SK-N-SH treated with all-trans-retinoic acid at 6 μM for 48 hours (cell line): ENCODE measurements at regions not wholly inside any gene's neighbourhood (a gene's known extent, or its start where the extent isn't known, plus 50 kb on each side); places are given as distances from the start of the nearest gene placed in this dataset.

ENCODE experiments used
- ARNTL ChIP-seq: fragments of 450-650 bp; formaldehyde crosslinking; IDR thresholded peaks from 2 replicates; pipeline ENCODE4 v1.5.0; 2020; ENCODE audit warnings: low read depth, mild to moderate bottlenecking, moderate library complexity, borderline replicate concordance
- RARB ChIP-seq: fragments of 250-450 bp; sonication (Bioruptor Pico); IDR thresholded peaks from 2 replicates; pipeline ENCODE4 v1.8.0; 2021; ENCODE audit warnings: mild to moderate bottlenecking, moderate library complexity
- SNAI2 ChIP-seq: fragments of 250-450 bp; sonication (Bioruptor Pico); IDR thresholded peaks from 2 replicates; pipeline ENCODE4 v1.5.0; 2020; ENCODE audit warnings: mild to moderate bottlenecking, moderate library complexity
- TF ChIP-seq, protein P1 (sequence below): fragments of 250-450 bp; sonication (Bioruptor Pico); IDR thresholded peaks from 2 replicates; pipeline ENCODE4 v1.8.0; 2020; ENCODE audit warnings: mild to moderate bottlenecking, moderate library complexity, borderline replicate concordance
- TF ChIP-seq, protein P2 (sequence below): fragments of 250-450 bp; sonication (Bioruptor Pico); IDR thresholded peaks from 2 replicates; pipeline ENCODE4 v1.8.0; 2021; ENCODE audit warnings: low read depth, mild to moderate bottlenecking, moderate library complexity, borderline replicate concordance
- TF ChIP-seq, protein P3 (sequence below): fragments of 250-450 bp; sonication (Bioruptor Pico); IDR thresholded peaks from 2 replicates; pipeline ENCODE4 v1.5.0; 2020; ENCODE audit warnings: mild to moderate bottlenecking, moderate library complexity

DNA sequence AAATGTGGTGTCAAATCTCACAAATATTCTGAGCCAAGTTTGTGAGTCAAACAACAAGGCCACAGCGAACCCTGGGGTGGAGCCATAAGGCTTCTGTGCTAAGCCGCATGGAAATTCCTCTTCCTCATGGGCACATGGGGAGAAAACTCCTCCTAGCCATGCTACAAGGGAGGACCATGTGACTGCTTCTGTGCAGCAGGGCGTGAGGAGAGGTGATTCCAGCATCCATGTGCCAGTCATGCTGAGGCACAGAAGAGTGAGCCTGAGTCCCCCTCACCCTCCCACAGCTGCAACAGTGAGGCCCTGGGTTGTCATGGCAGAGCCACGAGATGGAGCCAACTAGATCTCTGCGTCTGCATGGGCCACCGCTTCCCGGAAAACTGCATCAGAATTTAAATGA, 488.8 kb upstream of the RAB6C start:
- no peak for TF ChIP-seq ARNTL
- no peak for TF ChIP-seq SNAI2 (CRISPR knock-in tag)
- TF ChIP-seq, protein P1, sequence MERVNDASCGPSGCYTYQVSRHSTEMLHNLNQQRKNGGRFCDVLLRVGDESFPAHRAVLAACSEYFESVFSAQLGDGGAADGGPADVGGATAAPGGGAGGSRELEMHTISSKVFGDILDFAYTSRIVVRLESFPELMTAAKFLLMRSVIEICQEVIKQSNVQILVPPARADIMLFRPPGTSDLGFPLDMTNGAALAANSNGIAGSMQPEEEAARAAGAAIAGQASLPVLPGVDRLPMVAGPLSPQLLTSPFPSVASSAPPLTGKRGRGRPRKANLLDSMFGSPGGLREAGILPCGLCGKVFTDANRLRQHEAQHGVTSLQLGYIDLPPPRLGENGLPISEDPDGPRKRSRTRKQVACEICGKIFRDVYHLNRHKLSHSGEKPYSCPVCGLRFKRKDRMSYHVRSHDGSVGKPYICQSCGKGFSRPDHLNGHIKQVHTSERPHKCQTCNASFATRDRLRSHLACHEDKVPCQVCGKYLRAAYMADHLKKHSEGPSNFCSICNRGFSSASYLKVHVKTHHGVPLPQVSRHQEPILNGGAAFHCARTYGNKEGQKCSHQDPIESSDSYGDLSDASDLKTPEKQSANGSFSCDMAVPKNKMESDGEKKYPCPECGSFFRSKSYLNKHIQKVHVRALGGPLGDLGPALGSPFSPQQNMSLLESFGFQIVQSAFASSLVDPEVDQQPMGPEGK (CRISPR knock-in tag), result no peak
- TF ChIP-seq, protein P2, sequence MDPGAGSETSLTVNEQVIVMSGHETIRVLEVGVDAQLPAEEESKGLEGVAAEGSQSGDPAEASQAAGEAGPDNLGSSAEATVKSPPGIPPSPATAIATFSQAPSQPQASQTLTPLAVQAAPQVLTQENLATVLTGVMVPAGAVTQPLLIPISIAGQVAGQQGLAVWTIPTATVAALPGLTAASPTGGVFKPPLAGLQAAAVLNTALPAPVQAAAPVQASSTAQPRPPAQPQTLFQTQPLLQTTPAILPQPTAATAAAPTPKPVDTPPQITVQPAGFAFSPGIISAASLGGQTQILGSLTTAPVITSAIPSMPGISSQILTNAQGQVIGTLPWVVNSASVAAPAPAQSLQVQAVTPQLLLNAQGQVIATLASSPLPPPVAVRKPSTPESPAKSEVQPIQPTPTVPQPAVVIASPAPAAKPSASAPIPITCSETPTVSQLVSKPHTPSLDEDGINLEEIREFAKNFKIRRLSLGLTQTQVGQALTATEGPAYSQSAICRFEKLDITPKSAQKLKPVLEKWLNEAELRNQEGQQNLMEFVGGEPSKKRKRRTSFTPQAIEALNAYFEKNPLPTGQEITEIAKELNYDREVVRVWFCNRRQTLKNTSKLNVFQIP (CRISPR knock-in tag), result no peak
- no peak for TF ChIP-seq RARB
- TF ChIP-seq, protein P3, sequence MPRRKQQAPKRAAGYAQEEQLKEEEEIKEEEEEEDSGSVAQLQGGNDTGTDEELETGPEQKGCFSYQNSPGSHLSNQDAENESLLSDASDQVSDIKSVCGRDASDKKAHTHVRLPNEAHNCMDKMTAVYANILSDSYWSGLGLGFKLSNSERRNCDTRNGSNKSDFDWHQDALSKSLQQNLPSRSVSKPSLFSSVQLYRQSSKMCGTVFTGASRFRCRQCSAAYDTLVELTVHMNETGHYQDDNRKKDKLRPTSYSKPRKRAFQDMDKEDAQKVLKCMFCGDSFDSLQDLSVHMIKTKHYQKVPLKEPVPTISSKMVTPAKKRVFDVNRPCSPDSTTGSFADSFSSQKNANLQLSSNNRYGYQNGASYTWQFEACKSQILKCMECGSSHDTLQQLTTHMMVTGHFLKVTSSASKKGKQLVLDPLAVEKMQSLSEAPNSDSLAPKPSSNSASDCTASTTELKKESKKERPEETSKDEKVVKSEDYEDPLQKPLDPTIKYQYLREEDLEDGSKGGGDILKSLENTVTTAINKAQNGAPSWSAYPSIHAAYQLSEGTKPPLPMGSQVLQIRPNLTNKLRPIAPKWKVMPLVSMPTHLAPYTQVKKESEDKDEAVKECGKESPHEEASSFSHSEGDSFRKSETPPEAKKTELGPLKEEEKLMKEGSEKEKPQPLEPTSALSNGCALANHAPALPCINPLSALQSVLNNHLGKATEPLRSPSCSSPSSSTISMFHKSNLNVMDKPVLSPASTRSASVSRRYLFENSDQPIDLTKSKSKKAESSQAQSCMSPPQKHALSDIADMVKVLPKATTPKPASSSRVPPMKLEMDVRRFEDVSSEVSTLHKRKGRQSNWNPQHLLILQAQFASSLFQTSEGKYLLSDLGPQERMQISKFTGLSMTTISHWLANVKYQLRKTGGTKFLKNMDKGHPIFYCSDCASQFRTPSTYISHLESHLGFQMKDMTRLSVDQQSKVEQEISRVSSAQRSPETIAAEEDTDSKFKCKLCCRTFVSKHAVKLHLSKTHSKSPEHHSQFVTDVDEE (CRISPR knock-in tag), result no peak
